ENCODE measurements at regions not wholly inside any gene's neighbourhood (a gene's known extent, or its start where the extent isn't known, plus 50 kb on each side); places are given as distances from the start of the nearest gene placed in this dataset.

- TF ChIP-seq ZNF362 (CRISPR knock-in tag; IDR thresholded peaks at IDR 0.05; ENCODE audit: borderline replicate concordance): 0 out of 2 replicates have a peak, but pooled peaks have one; percentile 25
- TF ChIP-seq, protein P1, sequence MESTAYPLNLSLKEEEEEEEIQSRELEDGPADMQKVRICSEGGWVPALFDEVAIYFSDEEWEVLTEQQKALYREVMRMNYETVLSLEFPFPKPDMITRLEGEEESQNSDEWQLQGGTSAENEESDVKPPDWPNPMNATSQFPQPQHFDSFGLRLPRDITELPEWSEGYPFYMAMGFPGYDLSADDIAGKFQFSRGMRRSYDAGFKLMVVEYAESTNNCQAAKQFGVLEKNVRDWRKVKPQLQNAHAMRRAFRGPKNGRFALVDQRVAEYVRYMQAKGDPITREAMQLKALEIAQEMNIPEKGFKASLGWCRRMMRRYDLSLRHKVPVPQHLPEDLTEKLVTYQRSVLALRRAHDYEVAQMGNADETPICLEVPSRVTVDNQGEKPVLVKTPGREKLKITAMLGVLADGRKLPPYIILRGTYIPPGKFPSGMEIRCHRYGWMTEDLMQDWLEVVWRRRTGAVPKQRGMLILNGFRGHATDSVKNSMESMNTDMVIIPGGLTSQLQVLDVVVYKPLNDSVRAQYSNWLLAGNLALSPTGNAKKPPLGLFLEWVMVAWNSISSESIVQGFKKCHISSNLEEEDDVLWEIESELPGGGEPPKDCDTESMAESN (CRISPR knock-in tag; conservative IDR thresholded peaks at IDR 0.05): peak; percentile 49; the same call in 1 of the 2 replicates
- TF ChIP-seq TBP (CRISPR knock-in tag; IDR thresholded peaks at IDR 0.05): no peak
- TF ChIP-seq NFAT5 (CRISPR knock-in tag; IDR thresholded peaks at IDR 0.05): no peak
- TF ChIP-seq THAP11 (CRISPR knock-in tag; IDR thresholded peaks at IDR 0.05): peak; percentile 33; the same call in 1 of the 2 replicates
- no peak for TF ChIP-seq BHLHE40 (IDR thresholded peaks at IDR 0.05; ENCODE audit: low read length)
- peak; percentile 28; the same call in 1 of the 2 replicates for TF ChIP-seq FOXC1 (CRISPR knock-in tag; IDR thresholded peaks at IDR 0.05; ENCODE audit: borderline replicate concordance)
- TF ChIP-seq MEIS2 (CRISPR knock-in tag; IDR thresholded peaks at IDR 0.05): peak; percentile 18; the same call in 1 of the 2 replicates
- peak; percentile 75 for TF ChIP-seq KDM2A (CRISPR knock-in tag; IDR thresholded peaks at IDR 0.05; ENCODE audit: borderline replicate concordance, low read depth)
- TF ChIP-seq CBX1 (IDR thresholded peaks at IDR 0.05; ENCODE audit: low read depth): no peak
- 0 out of 2 replicates have a peak, but pooled peaks have one; percentile 70 for TF ChIP-seq RELA (CRISPR knock-in tag; IDR thresholded peaks at IDR 0.05)
- TF ChIP-seq ZFP62 (CRISPR knock-in tag; IDR thresholded peaks at IDR 0.05): no peak
- TF ChIP-seq RNF219 (CRISPR knock-in tag; IDR thresholded peaks at IDR 0.05): no peak
- TF ChIP-seq, protein P2, sequence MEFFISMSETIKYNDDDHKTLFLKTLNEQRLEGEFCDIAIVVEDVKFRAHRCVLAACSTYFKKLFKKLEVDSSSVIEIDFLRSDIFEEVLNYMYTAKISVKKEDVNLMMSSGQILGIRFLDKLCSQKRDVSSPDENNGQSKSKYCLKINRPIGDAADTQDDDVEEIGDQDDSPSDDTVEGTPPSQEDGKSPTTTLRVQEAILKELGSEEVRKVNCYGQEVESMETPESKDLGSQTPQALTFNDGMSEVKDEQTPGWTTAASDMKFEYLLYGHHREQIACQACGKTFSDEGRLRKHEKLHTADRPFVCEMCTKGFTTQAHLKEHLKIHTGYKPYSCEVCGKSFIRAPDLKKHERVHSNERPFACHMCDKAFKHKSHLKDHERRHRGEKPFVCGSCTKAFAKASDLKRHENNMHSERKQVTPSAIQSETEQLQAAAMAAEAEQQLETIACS (CRISPR knock-in tag; IDR thresholded peaks at IDR 0.05): peak; percentile 45
- no peak for TF ChIP-seq HMG20A (CRISPR knock-in tag; IDR thresholded peaks at IDR 0.05; ENCODE audit: borderline replicate concordance)
- TF ChIP-seq TOPORS (CRISPR knock-in tag; IDR thresholded peaks at IDR 0.05): no peak
Observed at GRCh38 chr2:64767670-64768468, 114.2 kb upstream of the SERTAD2 start (continued).

Data from HepG2 (cell line).